Renal cortical epithelial cell (primary cell): ENCODE measurements at regions not wholly inside any gene's neighbourhood (a gene's known extent, or its start where the extent isn't known, plus 50 kb on each side); places are given as distances from the start of the nearest gene placed in this dataset.
"Not testable (repeated sequence)": the region's sequence is repeated elsewhere in the genome, so short reads cannot be mapped to it uniquely, and the experiment has no call there.

ENCODE experiments used
- DNase-seq: peaks from one replicate; pipeline ENCODE4 v3.0.0-alpha.2; 2011; ENCODE audit warnings: low read depth

GRCh38 chr9:75671354-75671753 is 219.1 kb upstream of the PCSK5 start:
- no peak for DNase-seq

- DNase-seq = no peak
Observed at GRCh38 chr9:75672478-75672877, 218.0 kb upstream of the PCSK5 start.

- no peak for DNase-seq
Observed at GRCh38 chr9:75683591-75683990, 206.9 kb upstream of the PCSK5 start.

- DNase-seq = no peak
Observed at GRCh38 chr9:75685062-75685461, 205.4 kb upstream of the PCSK5 start.

GRCh38 chr9:75687359-75687953 is 203.0 kb upstream of the PCSK5 start:
- DNase-seq = no peak

- DNase-seq = not testable (repeated sequence)
Observed at GRCh38 chr9:75690551-75690950, 199.9 kb upstream of the PCSK5 start.

- no peak for DNase-seq
Observed at GRCh38 chr9:75691408-75691807, 199.1 kb upstream of the PCSK5 start.

GRCh38 chr9:75692309-75692708 is 198.2 kb upstream of the PCSK5 start:
- DNase-seq = no peak

- no peak for DNase-seq
Observed at GRCh38 chr9:75695921-75696320, 194.6 kb upstream of the PCSK5 start.

- no peak for DNase-seq
Observed at GRCh38 chr9:75699017-75699416, 191.5 kb upstream of the PCSK5 start.

- DNase-seq = no peak
Observed at GRCh38 chr9:75699625-75700251, 190.7 kb upstream of the PCSK5 start.

- DNase-seq = no peak
Observed at GRCh38 chr9:75700252-75700640, 190.2 kb upstream of the PCSK5 start.

GRCh38 chr9:75707191-75707590 is 183.3 kb upstream of the PCSK5 start:
- DNase-seq = no peak

GRCh38 chr9:75709698-75710097 is 180.8 kb upstream of the PCSK5 start:
- DNase-seq = no peak

- no peak for DNase-seq
Observed at GRCh38 chr9:75712700-75713099, 177.8 kb upstream of the PCSK5 start.

- DNase-seq = no peak
Observed at GRCh38 chr9:75713335-75713734, 177.1 kb upstream of the PCSK5 start.

GRCh38 chr9:75715360-75715759 is 175.1 kb upstream of the PCSK5 start:
- no peak for DNase-seq

- no peak for DNase-seq
Observed at GRCh38 chr9:75718677-75719076, 171.8 kb upstream of the PCSK5 start.

GRCh38 chr9:75728391-75728790 is 162.1 kb upstream of the PCSK5 start:
- DNase-seq = no peak

- no peak for DNase-seq
Observed at GRCh38 chr9:75734802-75735201, 155.7 kb upstream of the PCSK5 start.

- no peak for DNase-seq
Observed at GRCh38 chr9:75739884-75740611, 150.4 kb upstream of the PCSK5 start.

GRCh38 chr9:75743855-75744254 is 146.6 kb upstream of the PCSK5 start:
- no peak for DNase-seq

GRCh38 chr9:75754080-75754479 is 136.4 kb upstream of the PCSK5 start:
- no peak for DNase-seq
